Right lobe of liver (tissue), 4 donors: ENCODE measurements at regions not wholly inside any gene's neighbourhood (a gene's known extent, or its start where the extent isn't known, plus 50 kb on each side); places are given as distances from the start of the nearest gene placed in this dataset.

Source experiments
- CTCF ChIP-seq, 4 donors: fragments of 200-600 bp in 3 of 4; fragments of 450-650 bp in 1 of 4; IDR thresholded peaks; one replicate each; pipeline versions ENCODE4 v1.5.1 to v1.8.0; 2016 to 2022; ENCODE audit warnings: antibody characterized with exemption in 4 of 4, mild to moderate bottlenecking in 2 of 4
- POLR2A ChIP-seq: fragments of 450-650 bp; IDR thresholded peaks from one replicate; pipeline ENCODE4 v1.6.1; 2017; ENCODE audit warnings: antibody characterized with exemption, mild to moderate bottlenecking
- donor health status: DM: no; HTN: no; CAD: no.
- donor health status: DM: no; HTN: no; CAD: no.
- donor health status: DM: no; HTN: yes; CAD: no.

GRCh38 chr22:47616396-47617020 lies 854.1 kb downstream of the TBC1D22A start:
- no peak for TF ChIP-seq POLR2A
- TF ChIP-seq CTCF (IDR thresholded peaks at IDR 0.05) = no peak
